ENCODE measurements at regions not wholly inside any gene's neighbourhood (a gene's known extent, or its start where the extent isn't known, plus 50 kb on each side); places are given as distances from the start of the nearest gene placed in this dataset.
"Not testable (repeated sequence)": the region's sequence is repeated elsewhere in the genome, so short reads cannot be mapped to it uniquely, and the experiment has no call there.

DNA sequence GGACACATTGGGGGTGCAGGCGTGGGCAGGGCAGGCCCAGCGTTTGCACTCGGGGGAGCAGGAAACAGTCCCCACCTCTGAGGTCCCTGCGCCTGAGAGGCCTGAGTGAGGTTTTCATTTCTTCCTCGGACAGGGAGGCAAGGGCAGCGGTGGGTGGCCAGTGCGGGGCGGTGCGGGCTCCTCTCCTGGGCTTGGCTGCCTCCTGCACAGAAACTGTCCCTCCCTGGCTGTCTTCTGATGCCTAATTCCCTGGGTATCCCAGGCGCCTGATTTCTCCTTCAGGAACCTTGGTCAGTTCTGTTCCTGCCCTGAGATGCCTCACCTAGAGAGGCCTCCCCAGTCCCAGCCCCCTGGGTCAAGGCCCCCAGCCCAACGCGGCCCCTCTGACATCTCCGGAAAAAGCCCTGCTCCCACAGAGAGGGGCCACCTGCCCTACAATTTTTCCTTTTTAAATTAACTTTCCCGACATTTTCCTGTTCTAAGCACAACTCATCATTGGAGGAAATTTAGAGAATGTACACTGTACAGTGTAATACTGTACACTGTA is 260.3 kb downstream of the ADGRD1 start:
- no peak for DNase-seq (ENCODE audit: low read depth, low spot score)

DNA sequence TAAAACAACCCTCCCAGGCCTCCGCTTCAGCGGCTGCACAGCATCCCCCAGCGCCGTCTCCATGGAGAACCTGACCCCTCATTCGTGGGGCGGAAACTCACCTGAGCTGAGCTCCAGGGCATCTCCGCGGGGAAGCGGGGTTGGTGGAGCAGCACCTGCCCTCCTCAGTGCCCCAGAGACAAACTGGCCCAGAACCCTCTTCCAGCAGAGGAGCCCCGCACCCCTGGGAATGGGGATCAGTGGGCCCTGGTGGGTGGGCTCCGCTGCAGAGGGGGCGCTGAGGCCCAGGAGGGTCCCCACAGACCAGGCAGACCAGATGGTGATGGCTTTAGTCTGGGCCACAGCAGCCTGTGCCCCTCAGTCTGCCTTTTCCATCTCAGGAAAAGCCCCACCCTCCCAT is 261.2 kb downstream of the ADGRD1 start:
- DNase-seq (ENCODE audit: low read depth, low spot score), result not testable (repeated sequence)

GRCh38 chr12:131216587-131216986 is 262.9 kb downstream of the ADGRD1 start:
- DNase-seq (ENCODE audit: low read depth, low spot score), result not testable (repeated sequence)

DNA sequence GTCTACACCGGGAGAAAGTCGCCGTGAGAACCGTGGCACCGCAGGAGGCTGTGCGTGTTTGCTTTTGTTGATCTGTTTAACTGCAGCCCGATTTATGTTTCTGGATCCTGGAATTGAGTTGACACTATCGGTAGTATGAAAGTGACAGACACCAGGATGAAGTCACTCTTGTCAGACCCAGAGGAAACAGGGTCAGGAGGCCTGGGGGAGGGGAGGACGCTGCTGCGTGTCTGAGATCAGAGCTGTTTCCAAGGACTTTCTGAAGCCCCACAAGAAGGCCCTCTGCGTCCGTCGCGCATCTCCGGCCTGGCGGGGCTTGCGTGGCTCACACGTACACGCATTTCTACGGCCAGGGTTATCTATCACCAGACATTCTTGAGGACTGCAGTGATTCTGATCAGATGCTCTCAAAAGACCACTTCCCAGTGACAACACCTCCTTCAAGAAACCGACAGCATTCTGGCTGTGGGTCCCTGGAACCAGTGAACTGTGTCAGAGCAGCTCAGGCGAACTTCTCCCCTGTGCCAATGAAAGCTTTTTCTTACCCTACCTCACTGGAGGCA is 263.4 kb downstream of the ADGRD1 start:
- no peak for DNase-seq (ENCODE audit: low read depth, low spot score)

- no peak for DNase-seq (ENCODE audit: low read depth, low spot score)
Observed at GRCh38 chr12:131218026-131218922, 264.6 kb downstream of the ADGRD1 start.

DNA sequence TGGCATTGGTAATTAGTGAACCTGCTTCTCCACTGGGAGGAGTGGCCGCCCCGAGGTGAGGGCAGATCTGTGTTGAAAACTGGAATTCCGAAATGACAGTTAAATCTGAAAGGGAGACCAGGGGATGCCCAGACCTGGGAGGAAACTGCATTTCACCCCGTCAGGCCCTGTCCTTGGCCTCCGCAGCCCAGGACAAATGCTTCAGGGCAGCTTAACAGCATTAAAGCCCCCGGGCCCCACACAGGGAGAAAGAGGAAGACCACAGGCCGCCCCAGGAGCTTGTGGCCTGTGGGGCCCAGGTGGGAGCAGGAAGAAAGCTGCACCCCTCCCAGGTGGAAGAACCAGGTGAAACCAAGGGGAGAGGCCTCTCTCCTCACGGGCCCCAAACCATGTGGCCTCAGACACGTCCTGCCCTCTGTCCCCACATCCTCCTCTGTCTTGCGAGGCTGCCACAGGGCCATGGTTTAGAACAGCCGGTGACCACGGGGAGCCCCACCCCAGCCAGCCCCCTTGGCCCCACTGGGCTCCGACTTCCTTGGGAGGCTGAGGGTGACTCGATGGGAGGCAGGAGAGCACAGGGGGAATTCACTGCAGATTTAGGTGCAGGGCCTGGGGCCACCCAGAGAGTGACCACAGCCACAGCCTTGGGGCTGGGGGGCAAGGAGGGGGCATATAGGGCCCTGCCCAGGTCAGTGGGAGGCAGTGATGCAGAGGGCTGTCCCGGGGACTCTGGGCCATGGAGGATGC is 265.4 kb downstream of the ADGRD1 start:
- no peak for DNase-seq (ENCODE audit: low read depth, low spot score)

GRCh38 chr12:131219670-131220330 is 266.1 kb downstream of the ADGRD1 start:
- no peak for DNase-seq (ENCODE audit: low read depth, low spot score)

- DNase-seq (ENCODE audit: low read depth, low spot score), result no peak
Observed at GRCh38 chr12:131220331-131220685, 266.6 kb downstream of the ADGRD1 start.

GRCh38 chr12:131221061-131221956 is 267.6 kb downstream of the ADGRD1 start:
- no peak for DNase-seq (ENCODE audit: low read depth, low spot score)

- no peak for DNase-seq (ENCODE audit: low read depth, low spot score)
Observed at GRCh38 chr12:131221957-131222328, 268.2 kb downstream of the ADGRD1 start.

GRCh38 chr12:131222329-131223139 is 268.8 kb downstream of the ADGRD1 start:
- DNase-seq (ENCODE audit: low read depth, low spot score), result no peak

DNA sequence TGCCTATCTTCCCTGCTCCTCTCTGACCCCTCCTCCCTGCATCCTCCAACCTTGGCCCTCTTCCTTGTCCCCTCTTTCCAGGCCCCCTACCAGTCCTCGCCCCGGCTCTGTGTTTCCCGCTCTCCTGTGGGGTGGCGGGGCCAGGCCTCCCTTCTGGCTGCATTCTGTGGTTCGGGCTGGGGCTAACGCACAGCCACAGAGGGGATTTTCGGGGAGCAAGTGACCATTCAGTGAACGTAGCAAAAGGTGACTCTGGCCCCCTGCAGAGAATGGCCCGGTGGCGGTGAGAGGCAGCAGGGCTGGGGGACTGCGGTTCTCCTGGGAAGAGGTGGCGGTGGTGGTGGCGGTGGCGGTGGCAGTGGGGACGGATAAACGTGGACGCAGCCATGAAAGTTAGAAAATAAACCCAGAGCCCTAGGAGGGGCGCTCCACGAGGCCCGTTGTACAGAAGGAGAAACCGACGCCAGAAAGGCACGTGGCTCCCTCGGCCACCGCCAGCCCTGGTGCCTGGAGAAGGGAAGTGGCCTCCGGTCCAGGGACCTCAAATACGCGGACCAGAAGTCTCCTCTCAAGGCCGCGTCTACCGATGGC is 269.6 kb downstream of the ADGRD1 start:
- no peak for DNase-seq (ENCODE audit: low read depth, low spot score)

- no peak for DNase-seq (ENCODE audit: low read depth, low spot score)
Observed at GRCh38 chr12:131223791-131224225, 270.1 kb downstream of the ADGRD1 start.

- not testable (repeated sequence) for DNase-seq (ENCODE audit: low read depth, low spot score)
Observed at GRCh38 chr12:131224226-131225065, 270.7 kb downstream of the ADGRD1 start.

- DNase-seq (ENCODE audit: low read depth, low spot score), result not testable (repeated sequence)
Observed at GRCh38 chr12:131225066-131225380, 271.3 kb downstream of the ADGRD1 start.

- no peak for DNase-seq (ENCODE audit: low read depth, low spot score)
Observed at GRCh38 chr12:131226345-131227265, 272.9 kb downstream of the ADGRD1 start.

DNA sequence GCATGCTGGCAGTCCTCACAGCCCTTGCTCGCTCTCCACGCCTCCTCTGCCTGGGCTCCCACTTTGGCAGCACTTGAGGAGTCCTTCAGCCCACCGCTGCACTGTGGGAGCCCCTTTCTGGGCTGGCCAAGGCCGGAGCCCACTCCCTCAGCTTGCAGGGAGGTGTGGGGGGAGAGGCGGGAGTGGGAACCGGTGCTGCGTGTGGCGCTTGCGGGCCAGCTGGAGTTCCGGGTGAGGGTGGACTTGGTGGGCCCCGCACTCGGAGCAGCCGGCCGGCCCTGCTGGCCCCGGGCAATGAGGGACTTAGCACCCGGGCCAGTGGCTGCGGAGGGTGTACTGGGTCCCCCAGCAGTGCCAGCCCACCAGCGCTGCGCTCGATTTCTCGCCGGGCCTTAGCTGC is 273.9 kb downstream of the ADGRD1 start:
- DNase-seq (ENCODE audit: low read depth, low spot score), result not testable (repeated sequence)

DNA sequence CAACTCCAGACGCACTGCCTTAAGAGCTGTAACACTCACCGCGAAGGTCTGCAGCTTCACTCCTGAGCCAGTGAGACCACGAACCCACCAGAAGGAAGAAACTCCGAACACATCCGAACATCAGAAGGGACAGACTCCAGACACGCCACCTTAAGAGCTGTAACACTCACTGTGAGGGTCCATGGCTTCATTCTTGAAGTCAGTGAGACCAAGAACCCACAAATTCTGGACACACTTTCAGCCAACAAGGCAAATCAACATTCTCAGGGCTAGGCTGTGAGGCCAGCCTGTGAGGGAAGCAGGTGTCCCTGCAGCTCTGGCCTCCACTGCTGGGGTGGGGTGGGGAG is 275.3 kb downstream of the ADGRD1 start:
- DNase-seq (ENCODE audit: low read depth, low spot score), result not testable (repeated sequence)
